ENCODE measurements at regions not wholly inside any gene's neighbourhood (a gene's known extent, or its start where the extent isn't known, plus 50 kb on each side); places are given as distances from the start of the nearest gene placed in this dataset.
A peak's percentile ranks its signal among the peaks of the same experiment; 100 is the strongest.

GRCh38 chr16:47847220-47847970 lies 308.4 kb downstream of the ABCC12 start:
- Mint-ChIP-seq H3K27me3 (ENCODE audit: unreplicated experiment) (no peaks in the 10 kb centered on the region), H3K4me1 (ENCODE audit: unreplicated experiment) (no peaks in the 10 kb centered on the region), H3K36me3 (ENCODE audit: unreplicated experiment) (no peaks in the 10 kb centered on the region), H3K4me3 (ENCODE audit: unreplicated experiment) (no peak overlapping the region), H3K27ac (ENCODE audit: unreplicated experiment) (no peak overlapping the region), H3K9me3 (ENCODE audit: unreplicated experiment) (no peaks in the 10 kb centered on the region)
- TF ChIP-seq CTCF (IDR thresholded peaks at IDR 0.05), result no peak
- peak; percentile 30 for DNase-seq (ENCODE audit: extremely low spot score, unreplicated experiment)

GRCh38 chr16:47834485-47835024 lies 321.2 kb downstream of the ABCC12 start:
- Mint-ChIP-seq H3K9me3 (ENCODE audit: unreplicated experiment) (peaks cover 29% of the 10 kb centered on the region), H3K36me3 (ENCODE audit: unreplicated experiment) (no peaks in the 10 kb centered on the region), H3K27ac (ENCODE audit: unreplicated experiment) (no peak overlapping the region), H3K4me1 (ENCODE audit: unreplicated experiment) (no peaks in the 10 kb centered on the region), H3K27me3 (ENCODE audit: unreplicated experiment) (peaks cover 2% of the 10 kb centered on the region), H3K4me3 (ENCODE audit: unreplicated experiment) (no peak overlapping the region)
- DNase-seq (ENCODE audit: extremely low spot score, unreplicated experiment), result no peak
- TF ChIP-seq CTCF (IDR thresholded peaks at IDR 0.05), result no peak

- no peak for TF ChIP-seq CTCF (IDR thresholded peaks at IDR 0.05)
- Mint-ChIP-seq H3K4me3 (ENCODE audit: unreplicated experiment) (no peak overlapping the region), H3K27ac (ENCODE audit: unreplicated experiment) (no peak overlapping the region), H3K9me3 (ENCODE audit: unreplicated experiment) (peaks cover 29% of the 10 kb centered on the region), H3K4me1 (ENCODE audit: unreplicated experiment) (no peaks in the 10 kb centered on the region), H3K27me3 (ENCODE audit: unreplicated experiment) (peaks cover 2% of the 10 kb centered on the region), H3K36me3 (ENCODE audit: unreplicated experiment) (no peaks in the 10 kb centered on the region)
- peak; percentile 23 for DNase-seq (ENCODE audit: extremely low spot score, unreplicated experiment)
Measured at GRCh38 chr16:47833771-47834170, 322.0 kb downstream of the ABCC12 start.

- TF ChIP-seq CTCF (IDR thresholded peaks at IDR 0.05), result no peak
- Mint-ChIP-seq H3K36me3 (ENCODE audit: unreplicated experiment) (no peaks in the 10 kb centered on the region), H3K9me3 (ENCODE audit: unreplicated experiment) (peaks cover 26% of the 10 kb centered on the region), H3K27ac (ENCODE audit: unreplicated experiment) (no peak overlapping the region), H3K4me3 (ENCODE audit: unreplicated experiment) (no peak overlapping the region), H3K27me3 (ENCODE audit: unreplicated experiment) (peaks cover 5% of the 10 kb centered on the region), H3K4me1 (ENCODE audit: unreplicated experiment) (no peaks in the 10 kb centered on the region)
- peak; percentile 19 for DNase-seq (ENCODE audit: extremely low spot score, unreplicated experiment)
Measured at GRCh38 chr16:47829850-47830600, 325.8 kb downstream of the ABCC12 start.

- H3K4me1 Mint-ChIP-seq (ENCODE audit: unreplicated experiment), result no peaks in the 10 kb centered on the region
- H3K4me3 Mint-ChIP-seq (ENCODE audit: unreplicated experiment), result no peak overlapping the region
- DNase-seq (ENCODE audit: extremely low spot score, unreplicated experiment), result no peak
- H3K27me3 Mint-ChIP-seq (ENCODE audit: unreplicated experiment), result peaks cover 3% of the 10 kb centered on the region
- TF ChIP-seq CTCF (IDR thresholded peaks at IDR 0.05), result no peak
- H3K27ac Mint-ChIP-seq (ENCODE audit: unreplicated experiment), result no peak overlapping the region
- H3K9me3 Mint-ChIP-seq (ENCODE audit: unreplicated experiment), result peaks cover 8% of the 10 kb centered on the region
- H3K36me3 Mint-ChIP-seq (ENCODE audit: unreplicated experiment), result no peaks in the 10 kb centered on the region
Measured at GRCh38 chr16:47826070-47826469, 329.7 kb downstream of the ABCC12 start.
